Endothelial cell of umbilical vein (primary cell): ENCODE measurements at regions not wholly inside any gene's neighbourhood (a gene's known extent, or its start where the extent isn't known, plus 50 kb on each side); places are given as distances from the start of the nearest gene placed in this dataset.

Experiments
- BruUV-seq: library from RNA; stranded (reverse); fragments of 400-500 nt; replicated peaks from 2 replicates; lab custom pipeline; 2021; lab: Mats Ljungman, UMichigan
- CTCF ChIA-PET: fragments of 300-600, 350-600 bp; sonication (Branson Sonifier 250); formaldehyde crosslinking; loops from one replicate; lab custom pipeline; 2021; ENCODE audit warnings: antibody characterized with exemption, inconsistent platforms; lab: Charles Lee
- POLR2A ChIA-PET: fragments of 300-600, 350-600 bp; sonication (Branson Sonifier 250); formaldehyde crosslinking; loops from one replicate; lab custom pipeline; 2021; ENCODE audit warnings: antibody characterized with exemption, inconsistent platforms; lab: Charles Lee
- DNase-seq: peaks from one replicate; pipeline ENCODE4 v3.0.0-alpha.2; 2011; ENCODE audit warnings: low read depth, low spot score
- FAIRE-seq: peaks from 2 replicates; lab custom pipeline; 2011; peaks lifted over from hg19 to GRCh38; lab: Jason Lieb, UNC
- H2AFZ ChIP-seq: 2 replicates; pipeline ENCODE4 v1.6.0; 2012; ENCODE audit warnings: low read depth, low read length, control low read depth, inconsistent platforms
- H3K27ac ChIP-seq: 2 replicates; pipeline ENCODE4 v1.5.1; 2011; ENCODE audit warnings: low read depth, mild to moderate bottlenecking, control low read depth, low read length, moderate library complexity; ENCODE audit not compliant: insufficient read depth
- H3K27me3 ChIP-seq, 2 experiments: 2 replicates each; pipeline versions ENCODE4 v1.6.0 to v1.6.1; 2011; ENCODE audit warnings: low read length in 2 of 2, mixed read lengths in 1 of 2; ENCODE audit not compliant: control insufficient read depth in 2 of 2, insufficient read depth in 2 of 2
- H3K36me3 ChIP-seq, 2 experiments: 2 replicates in 1 of 2; 3 replicates in 1 of 2; pipeline ENCODE4 v1.5.1; 2011; ENCODE audit warnings: low read length in 2 of 2, mild to moderate bottlenecking in 1 of 2, moderate library complexity in 1 of 2; ENCODE audit not compliant: control insufficient read depth in 2 of 2, insufficient read depth in 2 of 2; ENCODE audit errors: extremely low read depth in 1 of 2
- H3K4me1 ChIP-seq: 3 replicates; pipeline ENCODE4 v1.5.1; 2011; ENCODE audit warnings: mild to moderate bottlenecking, low read length; ENCODE audit not compliant: control insufficient read depth, insufficient read depth; ENCODE audit errors: extremely low read depth
- H3K4me2 ChIP-seq: 2 replicates; pipeline ENCODE4 v1.6.1; 2011; ENCODE audit warnings: low read length, control low read depth, mixed read lengths; ENCODE audit not compliant: insufficient read depth
- H3K4me3 ChIP-seq, 3 experiments: fragments of 200-600 bp in 1 of 3; sonication (generic), shearing (Covaris generic) in 1 of 3; replicated peaks in 1 of 3; 2 replicates each; pipeline ENCODE4 v1.5.1; 2011 to 2016; ENCODE audit warnings: control low read depth in 3 of 3, low read length in 3 of 3, mild to moderate bottlenecking in 2 of 3, inconsistent platforms in 1 of 3, low read depth in 1 of 3, moderate library complexity in 1 of 3; ENCODE audit not compliant: insufficient read depth in 1 of 3
- H3K79me2 ChIP-seq: 2 replicates; pipeline ENCODE4 v1.6.0; 2012; ENCODE audit warnings: low read length, inconsistent platforms; ENCODE audit not compliant: control insufficient read depth, insufficient read depth
- H3K9ac ChIP-seq: replicated peaks from 2 replicates; pipeline ENCODE3; 2011; ENCODE audit warnings: low read length, control low read depth; ENCODE audit not compliant: insufficient read depth; ENCODE audit errors: extremely low read depth
- H3K9me1 ChIP-seq: replicated peaks from 3 replicates; pipeline ENCODE4 v1.6.0; 2011; ENCODE audit warnings: mild to moderate bottlenecking, low read length; ENCODE audit not compliant: control insufficient read depth, insufficient read depth; ENCODE audit errors: extremely low read depth
- H3K9me3 ChIP-seq: replicated peaks from 2 replicates; pipeline ENCODE4 v1.5.1; 2012; ENCODE audit warnings: low read length, inconsistent platforms; ENCODE audit not compliant: control insufficient read depth, insufficient read depth
- H4K20me1 ChIP-seq: replicated peaks from 2 replicates; pipeline ENCODE3; 2011; ENCODE audit warnings: mild to moderate bottlenecking, low read length; ENCODE audit not compliant: control insufficient read depth, insufficient read depth; ENCODE audit errors: extremely low read depth
- CTCF ChIP-seq, 2 donors: IDR thresholded peaks; 1 replicate in 1 of 2; 2 replicates in 1 of 2; pipeline ENCODE4 v1.5.1; 2011; ENCODE audit warnings: low read length in 2 of 2, mild to moderate bottlenecking in 2 of 2, moderate library complexity in 2 of 2, control low read depth in 1 of 2, inconsistent platforms in 1 of 2, low read depth in 1 of 2; ENCODE audit not compliant: insufficient read depth in 1 of 2; ENCODE audit errors: extremely low read depth in 1 of 2
- EZH2 ChIP-seq: IDR thresholded peaks from 2 replicates; pipeline ENCODE4 v1.6.1; 2012; ENCODE audit warnings: borderline replicate concordance, low read depth, mild to moderate bottlenecking, moderate library complexity, low read length, inconsistent platforms; ENCODE audit not compliant: severe bottlenecking
- FOS ChIP-seq: IDR thresholded peaks from 2 replicates; pipeline ENCODE4 v1.6.1; 2011; ENCODE audit warnings: mild to moderate bottlenecking, low read length, moderate library complexity, borderline replicate concordance; ENCODE audit not compliant: insufficient read depth
- GATA2 ChIP-seq: IDR thresholded peaks from 2 replicates; pipeline ENCODE4 v1.7.0; 2011; ENCODE audit warnings: low read depth, mild to moderate bottlenecking, moderate library complexity, mixed read lengths, low read length; ENCODE audit not compliant: insufficient read length, insufficient read depth
- JUN ChIP-seq: IDR thresholded peaks from 2 replicates; pipeline ENCODE4 v1.6.1; 2011; ENCODE audit warnings: borderline replicate concordance, low read depth; ENCODE audit not compliant: insufficient read length, insufficient read depth
- MAX ChIP-seq: IDR thresholded peaks from 2 replicates; pipeline ENCODE4 v1.6.1; 2011; ENCODE audit not compliant: insufficient read depth, insufficient read length
- MYC ChIP-seq: IDR thresholded peaks from one replicate; pipeline ENCODE4 v1.6.1; 2011; ENCODE audit warnings: mild to moderate bottlenecking, low read depth, low read length
- POLR2A ChIP-seq: IDR thresholded peaks from 2 replicates; pipeline ENCODE4 v1.6.1; 2012; ENCODE audit warnings: low read depth, mild to moderate bottlenecking, control low read depth, low read length
- POLR2AphosphoS5 ChIP-seq: IDR thresholded peaks from 2 replicates; pipeline ENCODE4 v1.6.1; 2012; ENCODE audit warnings: low read depth, mild to moderate bottlenecking, control low read depth, low read length, moderate library complexity; ENCODE audit not compliant: insufficient read depth
- dilution Hi-C: fragments of 300-500 bp; cut with MboI; formaldehyde crosslinking; loops from one replicate; pipeline ENCODE4 v1.15.0; 2019; ENCODE audit warnings: low sequenced_read_pairs; ENCODE audit not compliant: extremely low pct_ligation_motif_present
- intact Hi-C: fragments of 100-400 bp; cut with micrococcal nuclease; formaldehyde crosslinking; loops from one replicate; pipeline ENCODE4 v1.10.0; 2022

- dilution Hi-C loops: no loop called here
- H3K9ac ChIP-seq: no peak overlapping the region
- no peak overlapping the region for H2AFZ ChIP-seq
- H3K4me1 ChIP-seq: peaks cover 7% of the 10 kb centered on the region
- H4K20me1 ChIP-seq: no peaks in the 10 kb centered on the region
- intact Hi-C loops: no loop called here
- peaks cover 1 to 3% of the 10 kb centered on the region in 2 experiments for H3K27me3 ChIP-seq
- H3K4me2 ChIP-seq: no peak overlapping the region
- H3K4me3 ChIP-seq: no peak overlapping the region
- H3K79me2 ChIP-seq: no peaks in the 10 kb centered on the region
- no TSS peak for BruUV-seq
- ChIA-PET POLR2A (interaction anchor here (0.6 kb wide), 1 partner anchor 209 kb away, joined by 4 read pairs; no protein-coding TSS in a partner anchor), CTCF (interaction anchor here (0.9 to 5.9 kb wide), 3 partner anchors 10 to 22 kb away, joined by 3 to 29 read pairs (median 3); no protein-coding TSS in a partner anchor)
- no peaks in the 10 kb centered on the region for H3K9me1 ChIP-seq
- TF ChIP-seq CTCF (IDR thresholded peaks at IDR 0.05; ENCODE audit: extremely low read depth in 1 of 2, insufficient read depth in 1 of 2, low read depth in 1 of 2, low read length in 2 of 2): no peak
- TF ChIP-seq POLR2AphosphoS5: no peak
- no peak for TF ChIP-seq POLR2A
- no peak for TF ChIP-seq GATA2
- TF ChIP-seq FOS: no peak
- no peak for TF ChIP-seq EZH2
- no peak for TF ChIP-seq JUN
- TF ChIP-seq MYC: no peak
- no peak for TF ChIP-seq MAX
- FAIRE-seq: no peak
- no peaks in the 10 kb centered on the region for H3K36me3 ChIP-seq
- DNase-seq: no peak
- no peaks in the 10 kb centered on the region for H3K9me3 ChIP-seq
- no peak overlapping the region for H3K27ac ChIP-seq
Measured at GRCh38 chr2:9748577-9748976, 94.7 kb upstream of the TAF1B start.
